ENCODE measurements at regions not wholly inside any gene's neighbourhood (a gene's known extent, or its start where the extent isn't known, plus 50 kb on each side); places are given as distances from the start of the nearest gene placed in this dataset.
"Not testable (repeated sequence)": the region's sequence is repeated elsewhere in the genome, so short reads cannot be mapped to it uniquely, and the experiment has no call there.

- ChIA-PET POLR2A (no interaction called here), CTCF (no interaction called here)
- H3K4me1 Mint-ChIP-seq, result peaks cover 25% of the 10 kb centered on the region
- H3K27me3 Mint-ChIP-seq (ENCODE audit: low read depth), result peaks cover 20% of the 10 kb centered on the region
- peaks cover 16% of the 10 kb centered on the region for H3K36me3 Mint-ChIP-seq
- H3K4me3 Mint-ChIP-seq, result no peak overlapping the region
- no peak for DNase-seq (ENCODE audit: low spot score)
- ATAC-seq, result no peak
- peaks cover 30% of the 10 kb centered on the region for H3K9me3 Mint-ChIP-seq
- no peak for TF ChIP-seq RORB (CRISPR knock-in tag; IDR thresholded peaks at IDR 0.05)
- no peak for TF ChIP-seq GRHL2 (CRISPR knock-in tag; IDR thresholded peaks at IDR 0.05; ENCODE audit: insufficient replicate concordance, severe bottlenecking)
- no peak for TF ChIP-seq FOXP4 (CRISPR knock-in tag; IDR thresholded peaks at IDR 0.05)
- no peak for TF ChIP-seq NFATC4 (CRISPR knock-in tag; IDR thresholded peaks at IDR 0.05)
- no peak for TF ChIP-seq CTCF (IDR thresholded peaks at IDR 0.05)
- no peak overlapping the region for H3K27ac Mint-ChIP-seq
Observed at GRCh38 chr12:68539615-68539952, 71.1 kb upstream of the RAP1B start.

- ATAC-seq; H3K27ac Mint-ChIP-seq; DNase-seq (ENCODE audit: low spot score); H3K4me3 Mint-ChIP-seq; CTCF ChIA-PET; POLR2A ChIA-PET: not testable (repeated sequence)
- Mint-ChIP-seq H3K4me1 (peaks cover 25% of the 10 kb centered on the region), H3K36me3 (peaks cover 16% of the 10 kb centered on the region), H3K9me3 (peaks cover 34% of the 10 kb centered on the region), H3K27me3 (ENCODE audit: low read depth) (peaks cover 20% of the 10 kb centered on the region)
Observed at GRCh38 chr12:68540768-68541167, 69.9 kb upstream of the RAP1B start.

- Mint-ChIP-seq H3K36me3 (peaks cover 21% of the 10 kb centered on the region), H3K9me3 (peaks cover 49% of the 10 kb centered on the region), H3K27me3 (ENCODE audit: low read depth) (peaks cover 11% of the 10 kb centered on the region)
- H3K4me1 Mint-ChIP-seq; POLR2A ChIA-PET; H3K4me3 Mint-ChIP-seq; ATAC-seq; DNase-seq (ENCODE audit: low spot score); CTCF ChIA-PET; H3K27ac Mint-ChIP-seq: not testable (repeated sequence)
Observed at GRCh38 chr12:68547318-68547717, 63.4 kb upstream of the RAP1B start.

GRCh38 chr12:68552605-68553195 is 58.0 kb upstream of the RAP1B start:
- POLR2A ChIA-PET, result interaction anchor here (0.6 kb wide), 1 partner anchor 1166 kb away, joined by 3 read pairs; no protein-coding TSS in a partner anchor
- H3K4me3 Mint-ChIP-seq; CTCF ChIA-PET; ATAC-seq; H3K27me3 Mint-ChIP-seq (ENCODE audit: low read depth); H3K27ac Mint-ChIP-seq; H3K36me3 Mint-ChIP-seq; H3K4me1 Mint-ChIP-seq; DNase-seq (ENCODE audit: low spot score): not testable (repeated sequence)
- H3K9me3 Mint-ChIP-seq, result peaks cover 17% of the 10 kb centered on the region

GRCh38 chr12:68557011-68557730 is 53.5 kb upstream of the RAP1B start:
- Mint-ChIP-seq H3K27ac (no peak overlapping the region), H3K4me3 (no peak overlapping the region), H3K4me1 (peaks cover 9% of the 10 kb centered on the region), H3K9me3 (no peaks in the 10 kb centered on the region), H3K27me3 (ENCODE audit: low read depth) (peaks cover 3% of the 10 kb centered on the region), H3K36me3 (no peaks in the 10 kb centered on the region)
- TF ChIP-seq SMAD3 (CRISPR knock-in tag; IDR thresholded peaks at IDR 0.05; ENCODE audit: borderline replicate concordance), result no peak
- TF ChIP-seq EMX1 (CRISPR knock-in tag; IDR thresholded peaks at IDR 0.05), result no peak
- no peak for TF ChIP-seq ZNF416 (CRISPR knock-in tag; IDR thresholded peaks at IDR 0.05)
- no peak for TF ChIP-seq JAZF1 (CRISPR knock-in tag; IDR thresholded peaks at IDR 0.05)
- no peak for TF ChIP-seq RELA (CRISPR knock-in tag; IDR thresholded peaks at IDR 0.05; ENCODE audit: borderline replicate concordance)
- TF ChIP-seq KAT7 (CRISPR knock-in tag; IDR thresholded peaks at IDR 0.05; ENCODE audit: borderline replicate concordance), result no peak
- TF ChIP-seq FOXJ3 (CRISPR knock-in tag; IDR thresholded peaks at IDR 0.05; ENCODE audit: borderline replicate concordance), result no peak
- TF ChIP-seq ELF4 (CRISPR knock-in tag; IDR thresholded peaks at IDR 0.05; ENCODE audit: low read depth), result no peak
- TF ChIP-seq NR3C1 (CRISPR knock-in tag; conservative IDR thresholded peaks at IDR 0.05; ENCODE audit: low read depth), result no peak
- TF ChIP-seq USF1 (CRISPR knock-in tag; IDR thresholded peaks at IDR 0.05), result no peak
- no peak for TF ChIP-seq ZNF138 (CRISPR knock-in tag; conservative IDR thresholded peaks at IDR 0.05)
- no peak for TF ChIP-seq TEAD1 (CRISPR knock-in tag; IDR thresholded peaks at IDR 0.05)
- TF ChIP-seq SMAD4 (CRISPR knock-in tag; IDR thresholded peaks at IDR 0.05), result no peak
- TF ChIP-seq NFATC4 (CRISPR knock-in tag; IDR thresholded peaks at IDR 0.05), result no peak
- TF ChIP-seq MLX (CRISPR knock-in tag; IDR thresholded peaks at IDR 0.05), result no peak
- POLR2A ChIA-PET, result no interaction called here
- CTCF ChIA-PET, result no interaction called here
- DNase-seq (ENCODE audit: low spot score), result no peak
- no peak for ATAC-seq
